K562 (cell line): ENCODE measurements at regions not wholly inside any gene's neighbourhood (a gene's known extent, or its start where the extent isn't known, plus 50 kb on each side); places are given as distances from the start of the nearest gene placed in this dataset.
"Not testable (repeated sequence)": the region's sequence is repeated elsewhere in the genome, so short reads cannot be mapped to it uniquely, and the experiment has no call there.

Source experiments
- ATAC-seq: fragments of 200-7000 bp; cut with Tn5 transposase; 3 replicates; pipeline ENCODE4 v1.9.1; 2020; ENCODE audit warnings: moderate library complexity
- BruUV-seq: library from RNA; stranded (reverse); fragments of 400-500 nt; replicated peaks from 2 replicates; lab custom pipeline; 2021; lab: Mats Ljungman, UMichigan
- CTCF ChIA-PET: fragments of 300-600 bp; formaldehyde crosslinking; extraction: SDS; loops from one replicate; lab custom pipeline; 2021; ENCODE audit warnings: low intra/inter-chr PET ratio; lab: Yijun Ruan, JAX
- POLR2A ChIA-PET: fragments of 300-600, 350-650 bp; sonication (Branson Sonifier 250); formaldehyde crosslinking; extraction: SDS; loops from one replicate; lab custom pipeline; 2021; ENCODE audit warnings: antibody characterized with exemption, inconsistent platforms; lab: Yijun Ruan, JAX
- DNase-seq, 4 experiments: peaks; one replicate each; pipeline versions ENCODE4 v3.0.0 to v3.0.0-alpha.2; 2011 to 2018; ENCODE audit warnings: low spot score in 3 of 4, mixed read lengths in 3 of 4; ENCODE audit errors: extremely low read depth in 1 of 4
- FAIRE-seq: peaks from 2 replicates; lab custom pipeline; 2011; peaks lifted over from hg19 to GRCh38; lab: Jason Lieb, UNC
- H2AFZ ChIP-seq: 2 replicates; pipeline ENCODE4 v1.6.0; 2011; ENCODE audit warnings: low read depth, low read length, control low read depth, inconsistent platforms
- H3K27ac ChIP-seq: fragments of 200-600 bp; 3 replicates; pipeline ENCODE4 v1.8.0; 2011; ENCODE audit warnings: low read depth, mild to moderate bottlenecking, control low read depth, inconsistent platforms, low read length, moderate library complexity, mixed read lengths; ENCODE audit errors: extremely low read depth
- H3K27me3 ChIP-seq, 2 experiments: fragments of 300-600 bp in 1 of 2; 2 replicates in 1 of 2; 3 replicates in 1 of 2; pipeline versions ENCODE4 v1.6.0 to v1.8.0; 2011; ENCODE audit warnings: inconsistent platforms in 2 of 2, low read length in 2 of 2, mild to moderate bottlenecking in 1 of 2, mixed read lengths in 1 of 2, moderate library complexity in 1 of 2; ENCODE audit not compliant: control insufficient read depth in 2 of 2, insufficient read depth in 2 of 2
- H3K36me3 ChIP-seq: fragments of 300-600 bp; 3 replicates; pipeline ENCODE4 v1.8.0; 2011; ENCODE audit warnings: mild to moderate bottlenecking, low read length, inconsistent platforms; ENCODE audit not compliant: control insufficient read depth, insufficient read depth
- H3K4me1 ChIP-seq, 2 experiments: fragments of 200-600 bp in 1 of 2; replicated peaks in 1 of 2; 2 replicates in 1 of 2; 3 replicates in 1 of 2; pipeline versions ENCODE4 v1.5.1 to v1.8.0; 2011; ENCODE audit warnings: inconsistent platforms in 2 of 2, low read length in 2 of 2, mild to moderate bottlenecking in 1 of 2, mixed read lengths in 1 of 2, moderate library complexity in 1 of 2; ENCODE audit not compliant: control insufficient read depth in 2 of 2, insufficient read depth in 2 of 2
- H3K4me2 ChIP-seq: 2 replicates; pipeline ENCODE4 v1.6.1; 2011; ENCODE audit warnings: low read length, control low read depth, inconsistent platforms, mixed read lengths; ENCODE audit not compliant: insufficient read depth
- H3K4me3 ChIP-seq: fragments of 200-600 bp; sonication (generic), shearing (Covaris generic); 2 replicates; pipeline ENCODE4 v1.5.1; 2016; ENCODE audit warnings: control low read depth, inconsistent platforms
- H3K79me2 ChIP-seq: fragments of 200-600 bp; 3 replicates; pipeline ENCODE4 v1.8.0; 2011; ENCODE audit warnings: low read length, inconsistent platforms; ENCODE audit not compliant: control insufficient read depth, insufficient read depth
- H3K9ac ChIP-seq, 2 experiments: 2 replicates each; pipeline versions ENCODE4 v1.6.0 to v1.6.1; 2011; ENCODE audit warnings: low read depth in 2 of 2, low read length in 2 of 2, control low read depth in 1 of 2, inconsistent platforms in 1 of 2, mild to moderate bottlenecking in 1 of 2, mixed read lengths in 1 of 2; ENCODE audit not compliant: insufficient read depth in 1 of 2
- H3K9me1 ChIP-seq: one replicate; pipeline ENCODE4 v1.6.0; 2011; ENCODE audit warnings: inconsistent platforms, mild to moderate bottlenecking, low read length, moderate library complexity; ENCODE audit not compliant: control insufficient read depth, insufficient read depth
- H3K9me3 ChIP-seq: replicated peaks from 2 replicates; pipeline ENCODE4 v1.5.1; 2011; ENCODE audit warnings: low read depth, low read length, inconsistent platforms; ENCODE audit not compliant: control insufficient read depth, insufficient read depth
- H4K20me1 ChIP-seq: replicated peaks from 2 replicates; pipeline ENCODE4 v1.6.1; 2011; ENCODE audit warnings: low read length, inconsistent platforms, mixed read lengths; ENCODE audit not compliant: control insufficient read depth, insufficient read depth
- WGBS: fragments of 100-300 bp; shearing (Covaris generic); methylation state at CpG from one replicate; pipeline ENCODE4 v1.1.6; 2016; ENCODE audit warnings: low coverage, mixed read lengths; ENCODE audit not compliant: insufficient coverage; ENCODE audit errors: missing lambda C conversion rate; 5-methylcytosine and 5-hydroxymethylcytosine counted together
- in situ Hi-C: fragments of 300-500 bp; cut with MboI; formaldehyde crosslinking; loops from 4 replicates; pipeline ENCODE4 v1.15.0; 2018; ENCODE audit warnings: inconsistent platforms, mixed read lengths
- intact Hi-C: fragments of 100-400 bp; cut with micrococcal nuclease; formaldehyde crosslinking; loops from 2 replicates; pipeline ENCODE4 v1.14.2; 2022
- TF ChIP-seq, protein P1 (sequence below): fragments of 250-450 bp; sonication (Bioruptor Pico); IDR thresholded peaks from 2 replicates; pipeline ENCODE4 v1.8.0; 2022; ENCODE audit warnings: moderate library complexity, mild to moderate bottlenecking, inconsistent platforms

DNA sequence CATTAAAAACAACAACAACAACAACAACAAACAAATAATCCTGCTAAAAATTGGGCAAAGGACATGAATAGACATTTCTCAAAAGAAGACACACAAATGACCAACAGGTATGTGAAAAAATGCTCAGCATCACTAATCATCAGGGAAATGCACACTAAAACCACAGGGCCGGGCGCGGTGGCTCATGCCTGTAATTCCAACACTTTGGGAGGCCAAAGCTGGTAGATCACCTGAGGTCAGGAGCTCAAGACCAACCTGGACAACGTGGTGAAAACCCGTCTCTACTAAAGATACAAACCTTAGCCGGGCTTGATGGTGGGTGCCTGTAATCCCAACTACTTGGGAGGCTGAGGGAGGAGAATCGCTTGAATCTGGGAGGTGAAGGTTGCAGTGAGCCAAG, 103.6 kb downstream of the C11orf87 start:
- CTCF ChIA-PET, H3K4me3 ChIP-seq, ATAC-seq, H4K20me1 ChIP-seq, BruUV-seq, DNase-seq, H3K4me1 ChIP-seq, H3K9me3 ChIP-seq, in situ Hi-C loops, H3K36me3 ChIP-seq, H3K4me2 ChIP-seq, H3K9me1 ChIP-seq, H3K79me2 ChIP-seq, POLR2A ChIA-PET, H3K27ac ChIP-seq, H2AFZ ChIP-seq, FAIRE-seq, intact Hi-C loops, H3K27me3 ChIP-seq, H3K9ac ChIP-seq: not testable (repeated sequence)
- WGBS = 0% methylated on average over 7 of the region's 7 CpGs

DNA sequence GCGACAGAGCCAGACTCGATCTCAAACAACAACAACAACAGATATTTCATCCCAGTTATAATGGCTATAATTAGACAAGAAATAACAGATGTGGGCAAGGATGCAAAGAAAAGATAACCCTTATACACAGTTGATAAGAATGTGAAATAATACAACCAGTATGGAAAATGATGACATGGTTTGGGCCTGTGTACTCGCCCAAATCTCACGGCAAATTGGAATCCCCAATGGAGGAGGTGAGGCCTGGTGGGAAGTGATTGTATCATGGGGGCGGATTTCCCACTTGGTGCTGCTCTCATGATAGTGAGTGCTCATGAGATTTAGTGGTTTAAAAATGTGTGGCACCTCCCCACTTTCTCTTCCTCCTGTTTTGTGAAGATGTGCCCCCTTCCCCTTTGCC, 104.1 kb downstream of the C11orf87 start:
- WGBS = 3% methylated on average over 5 of the region's 5 CpGs
- Histone ChIP-seq H3K79me2 (no peaks in the 10 kb centered on the region), H3K4me3 (no peak overlapping the region), H3K9ac (no peak overlapping the region), H3K4me1 (no peaks in the 10 kb centered on the region), H3K27me3 (no peaks in the 10 kb centered on the region), H3K27ac (no peak overlapping the region), H2AFZ (no peak overlapping the region), H3K4me2 (no peak overlapping the region), H4K20me1 (no peaks in the 10 kb centered on the region), H3K9me1 (no peaks in the 10 kb centered on the region), H3K9me3 (no peaks in the 10 kb centered on the region), H3K36me3 (no peaks in the 10 kb centered on the region)
- FAIRE-seq (no peak), ATAC-seq (no peak), DNase-seq (no peak)
- POLR2A ChIA-PET = no interaction called here
- TF ChIP-seq, protein P1, sequence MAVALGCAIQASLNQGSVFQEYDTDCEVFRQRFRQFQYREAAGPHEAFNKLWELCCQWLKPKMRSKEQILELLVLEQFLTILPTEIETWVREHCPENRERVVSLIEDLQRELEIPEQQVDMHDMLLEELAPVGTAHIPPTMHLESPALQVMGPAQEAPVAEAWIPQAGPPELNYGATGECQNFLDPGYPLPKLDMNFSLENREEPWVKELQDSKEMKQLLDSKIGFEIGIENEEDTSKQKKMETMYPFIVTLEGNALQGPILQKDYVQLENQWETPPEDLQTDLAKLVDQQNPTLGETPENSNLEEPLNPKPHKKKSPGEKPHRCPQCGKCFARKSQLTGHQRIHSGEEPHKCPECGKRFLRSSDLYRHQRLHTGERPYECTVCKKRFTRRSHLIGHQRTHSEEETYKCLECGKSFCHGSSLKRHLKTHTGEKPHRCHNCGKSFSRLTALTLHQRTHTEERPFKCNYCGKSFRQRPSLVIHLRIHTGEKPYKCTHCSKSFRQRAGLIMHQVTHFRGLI = no peak
- in situ Hi-C loops = no loop called here
- intact Hi-C loops = no loop called here
- CTCF ChIA-PET = no interaction called here
- no TSS peak for BruUV-seq
